GM12865 (cell line): ENCODE measurements at regions not wholly inside any gene's neighbourhood (a gene's known extent, or its start where the extent isn't known, plus 50 kb on each side); places are given as distances from the start of the nearest gene placed in this dataset.

Experiments used
- DNase-seq: peaks from one replicate; pipeline ENCODE4 v3.0.0; 2010; ENCODE audit warnings: low read depth
- H3K4me3 ChIP-seq: 2 replicates; pipeline ENCODE4 v1.5.1; 2011; ENCODE audit warnings: mild to moderate bottlenecking, low read depth, low read length, control low read depth
- CTCF ChIP-seq: IDR thresholded peaks from 2 replicates; pipeline ENCODE4 v1.5.1; 2011; ENCODE audit warnings: low read length, control low read depth, low read depth, inconsistent platforms; ENCODE audit not compliant: insufficient read depth; ENCODE audit errors: missing control alignments

- no peak overlapping the region for H3K4me3 ChIP-seq
- TF ChIP-seq CTCF, result no peak
- no peak for DNase-seq
These were observed 63.5 kb upstream of the GLS start for GRCh38 chr2:190817082-190817481.

GRCh38 chr2:190819840-190820301 is 60.8 kb upstream of the GLS start:
- no peak for TF ChIP-seq CTCF
- no peak for DNase-seq
- H3K4me3 ChIP-seq, result no peak overlapping the region

GRCh38 chr2:190820416-190820815 is 60.2 kb upstream of the GLS start:
- TF ChIP-seq CTCF, result no peak
- H3K4me3 ChIP-seq, result no peak overlapping the region
- no peak for DNase-seq

GRCh38 chr2:190822043-190822442 is 58.6 kb upstream of the GLS start:
- TF ChIP-seq CTCF, result no peak
- no peak overlapping the region for H3K4me3 ChIP-seq
- DNase-seq, result no peak

GRCh38 chr2:190827720-190828119 is 52.9 kb upstream of the GLS start:
- no peak for TF ChIP-seq CTCF
- no peak overlapping the region for H3K4me3 ChIP-seq
- DNase-seq, result no peak

- DNase-seq, result no peak
- no peak for TF ChIP-seq CTCF
- no peak overlapping the region for H3K4me3 ChIP-seq
These were observed 51.0 kb upstream of the GLS start for GRCh38 chr2:190829642-190830041.
